Peyer's patch (tissue), 4 donors: ENCODE measurements at regions not wholly inside any gene's neighbourhood (a gene's known extent, or its start where the extent isn't known, plus 50 kb on each side); places are given as distances from the start of the nearest gene placed in this dataset.

Experiments
- DNase-seq, 3 donors: peaks; one replicate each; pipeline ENCODE4 v3.0.0-alpha.2; 2017 to 2019
- H3K27ac ChIP-seq, 4 donors: fragments of 200-600 bp; sonication (generic); one replicate each; pipeline ENCODE4 v1.5.1; 2016 to 2019
- H3K27me3 ChIP-seq, 2 donors: fragments of 200-600 bp; sonication (generic); one replicate each; pipeline ENCODE4 v1.5.1; 2019
- H3K36me3 ChIP-seq, 3 donors: fragments of 200-600 bp; sonication (generic); one replicate each; pipeline ENCODE4 v1.5.1; 2016 to 2019
- H3K4me1 ChIP-seq, 4 donors: fragments of 200-600 bp; sonication (generic); one replicate each; pipeline ENCODE4 v1.5.1; 2016 to 2019
- H3K4me3 ChIP-seq, 4 donors: fragments of 200-600 bp; sonication (generic); 1 replicate in 3 of 4; 2 replicates in 1 of 4; pipeline ENCODE4 v1.5.1; 2016 to 2019; ENCODE audit warnings: mild to moderate bottlenecking in 1 of 4
- H3K9me3 ChIP-seq, 4 donors: fragments of 200-600 bp; sonication (generic); one replicate each; pipeline ENCODE4 v1.5.1; 2016 to 2019; ENCODE audit warnings: mild to moderate bottlenecking in 1 of 4
- CTCF ChIP-seq, 6 experiments: fragments of 450-650 bp in 4 of 6; fragments of 200-600 bp in 2 of 6; sonication (generic) in 1 of 6; IDR thresholded peaks; one replicate each; pipeline ENCODE4 v1.5.1; 2017 to 2019; ENCODE audit warnings: antibody characterized with exemption in 6 of 6, mild to moderate bottlenecking in 3 of 6, moderate library complexity in 1 of 6
- POLR2A ChIP-seq, 2 donors: fragments of 450-650 bp; IDR thresholded peaks; one replicate each; pipeline ENCODE4 v1.5.1; 2017; ENCODE audit warnings: antibody characterized with exemption in 2 of 2, mild to moderate bottlenecking in 2 of 2, moderate library complexity in 2 of 2

DNA sequence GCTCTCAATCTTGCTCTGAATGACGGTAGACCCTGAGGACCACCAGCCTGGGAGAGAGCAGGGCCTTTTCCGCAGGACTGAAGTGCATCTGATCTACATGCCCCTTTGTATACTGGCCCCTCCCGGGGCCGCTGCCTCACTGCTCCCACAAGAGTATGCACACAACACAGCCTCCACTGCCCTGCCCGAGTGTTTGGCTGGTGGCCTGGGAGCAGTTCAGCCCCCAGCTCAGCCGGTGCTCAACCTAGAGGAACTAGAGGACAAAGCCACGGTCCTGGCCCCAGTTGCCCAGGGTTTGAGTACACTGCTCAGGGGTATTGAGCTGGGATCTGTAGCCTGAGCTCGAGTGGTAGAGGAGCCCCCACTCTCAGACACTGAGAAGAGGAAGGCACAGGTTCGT, 118.9 kb upstream of the CAB39 start:
- Histone ChIP-seq H3K27me3 (no peaks in the 10 kb centered on the region), H3K4me3 (no peak overlapping the region), H3K9me3 (no peaks in the 10 kb centered on the region), H3K36me3 (no peaks in the 10 kb centered on the region), H3K4me1 (peaks cover 0 to 9% (median 0%) of the 10 kb centered on the region in 4 donors), H3K27ac (peak overlapping the region in 1 of 4 donors; percentile 62)
- TF ChIP-seq CTCF (IDR thresholded peaks at IDR 0.05) (no peak), POLR2A (IDR thresholded peaks at IDR 0.05) (no peak)
- no peak for DNase-seq

GRCh38 chr2:230594286-230594840, 118.3 kb upstream of the CAB39 start:
- no peaks in the 10 kb centered on the region for H3K27me3 ChIP-seq
- H3K36me3 ChIP-seq = no peaks in the 10 kb centered on the region
- no peak overlapping the region for H3K4me3 ChIP-seq
- no peaks in the 10 kb centered on the region for H3K9me3 ChIP-seq
- TF ChIP-seq CTCF (IDR thresholded peaks at IDR 0.05) = no peak
- no peak for TF ChIP-seq POLR2A (IDR thresholded peaks at IDR 0.05)
- no peak for DNase-seq
- peaks cover 0 to 9% (median 0%) of the 10 kb centered on the region in 4 donors for H3K4me1 ChIP-seq
- peak overlapping the region in 1 of 4 donors; percentile 62 for H3K27ac ChIP-seq

DNA sequence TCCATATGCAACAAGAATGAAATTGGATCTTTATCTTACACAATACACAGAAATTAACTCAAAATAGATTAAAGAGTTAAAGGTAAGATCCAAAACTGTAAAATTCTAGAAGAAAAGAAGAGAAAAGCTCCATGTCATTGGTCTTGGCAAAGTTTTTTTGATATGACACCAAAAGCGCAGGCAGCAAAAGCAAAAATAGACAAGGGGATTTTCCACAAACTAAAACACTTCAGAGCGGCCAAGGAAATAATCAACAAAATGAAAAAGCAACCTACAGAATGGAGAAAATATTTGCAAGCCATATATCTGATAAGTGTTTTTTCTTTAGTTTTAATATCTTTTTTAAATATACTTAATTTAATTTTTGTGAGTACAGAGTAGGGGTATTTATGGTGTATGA, 112.8 kb upstream of the CAB39 start:
- no peaks in the 10 kb centered on the region for H3K36me3 ChIP-seq
- no peaks in the 10 kb centered on the region for H3K27me3 ChIP-seq
- H3K4me1 ChIP-seq = peaks cover 0 to 15% (median 10%) of the 10 kb centered on the region in 4 donors
- H3K4me3 ChIP-seq = no peak overlapping the region
- H3K27ac ChIP-seq = peak overlapping the region in 1 of 4 donors; percentile 14
- no peak for DNase-seq
- H3K9me3 ChIP-seq = no peaks in the 10 kb centered on the region
- TF ChIP-seq POLR2A (IDR thresholded peaks at IDR 0.05) = no peak
- TF ChIP-seq CTCF (IDR thresholded peaks at IDR 0.05) = no peak

GRCh38 chr2:230600285-230600684, 112.4 kb upstream of the CAB39 start:
- TF ChIP-seq POLR2A (IDR thresholded peaks at IDR 0.05) (no peak), CTCF (IDR thresholded peaks at IDR 0.05) (no peak)

DNA sequence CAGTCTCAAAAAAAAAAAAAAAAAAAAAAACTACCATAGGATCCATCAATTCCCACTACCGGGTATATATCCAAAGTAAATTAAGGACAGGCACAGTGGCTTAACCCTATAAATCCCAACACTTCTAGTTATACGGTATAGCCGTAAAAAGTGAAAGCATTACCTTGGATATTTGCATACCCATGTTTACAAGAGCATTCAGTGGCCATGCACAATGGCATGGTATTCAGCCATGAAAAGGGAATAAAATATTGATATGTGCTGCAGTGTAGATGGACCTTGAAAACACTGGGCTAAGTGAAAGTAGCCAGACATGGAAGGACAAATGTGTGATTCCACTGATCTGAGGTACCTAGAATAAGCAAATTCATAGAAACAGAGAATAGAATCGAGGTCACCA, 111.8 kb upstream of the CAB39 start:
- Histone ChIP-seq H3K4me3 (no peak overlapping the region), H3K27ac (peak overlapping the region in 2 of 4 donors; percentile 50 to 84), H3K4me1 (peaks cover 0 to 15% (median 10%) of the 10 kb centered on the region in 4 donors), H3K9me3 (no peaks in the 10 kb centered on the region), H3K27me3 (no peaks in the 10 kb centered on the region), H3K36me3 (no peaks in the 10 kb centered on the region)
- no peak for TF ChIP-seq CTCF (IDR thresholded peaks at IDR 0.05)
- TF ChIP-seq POLR2A (IDR thresholded peaks at IDR 0.05) = no peak
- no peak for DNase-seq

More at GRCh38 chr2:230600285-230600684, 112.4 kb upstream of the CAB39 start:
- peak overlapping the region in 2 of 4 donors; percentile 50 to 84 for H3K27ac ChIP-seq
- H3K9me3 ChIP-seq = no peaks in the 10 kb centered on the region
- H3K27me3 ChIP-seq = no peaks in the 10 kb centered on the region
- no peak overlapping the region for H3K4me3 ChIP-seq
- no peak for DNase-seq
- peaks cover 0 to 15% (median 10%) of the 10 kb centered on the region in 4 donors for H3K4me1 ChIP-seq
- H3K36me3 ChIP-seq = no peaks in the 10 kb centered on the region
